Esophagus muscularis mucosa (tissue), 4 donors: ENCODE measurements at regions not wholly inside any gene's neighbourhood (a gene's known extent, or its start where the extent isn't known, plus 50 kb on each side); places are given as distances from the start of the nearest gene placed in this dataset.
A peak's percentile ranks its signal among the peaks of the same experiment; 100 is the strongest.

Source experiments
- DNase-seq: peaks from one replicate; pipeline ENCODE4 v3.0.0-alpha.2; 2017; ENCODE audit errors: extremely low spot score
- H3K27ac ChIP-seq, 4 donors: fragments of 200-600 bp; sonication (generic); replicated peaks in 1 of 4; 1 replicate in 3 of 4; 2 replicates in 1 of 4; pipeline ENCODE4 v1.5.1; 2016 to 2019; ENCODE audit warnings: mild to moderate bottlenecking in 1 of 4
- H3K27me3 ChIP-seq, 4 donors: fragments of 200-600 bp; sonication (generic); one replicate each; pipeline versions ENCODE4 v1.5.1 to v1.6.0; 2016 to 2019
- H3K36me3 ChIP-seq, 4 donors: fragments of 200-600 bp; sonication (generic); one replicate each; pipeline ENCODE4 v1.5.1; 2016 to 2019
- H3K4me1 ChIP-seq, 4 donors: fragments of 200-600 bp; sonication (generic); one replicate each; pipeline ENCODE4 v1.5.1; 2016 to 2019
- H3K4me3 ChIP-seq, 4 donors: fragments of 200-600 bp; sonication (generic); 1 replicate in 2 of 4; 2 replicates in 2 of 4; pipeline ENCODE4 v1.5.1; 2016 to 2019; ENCODE audit warnings: mild to moderate bottlenecking in 4 of 4, moderate library complexity in 1 of 4
- H3K9me3 ChIP-seq, 4 donors: fragments of 200-600 bp; sonication (generic); 1 replicate in 3 of 4; 2 replicates in 1 of 4; pipeline ENCODE4 v1.5.1; 2016 to 2019
- CTCF ChIP-seq, 3 experiments: fragments of 200-600 bp in 2 of 3; fragments of 450-650 bp in 1 of 3; sonication (generic) in 2 of 3; IDR thresholded peaks; one replicate each; pipeline ENCODE4 v1.5.1; 2017 to 2019; ENCODE audit warnings: antibody characterized with exemption in 3 of 3, mild to moderate bottlenecking in 2 of 3, moderate library complexity in 1 of 3
- EP300 ChIP-seq: sonication (generic); formaldehyde crosslinking; IDR thresholded peaks from one replicate; pipeline ENCODE4 v1.6.1; 2017; ENCODE audit warnings: antibody characterized with exemption
- POLR2A ChIP-seq: fragments of 450-650 bp; IDR thresholded peaks from one replicate; pipeline ENCODE4 v1.6.1; 2017; ENCODE audit warnings: antibody characterized with exemption, moderate library complexity, mild to moderate bottlenecking, low read depth
- POLR2AphosphoS5 ChIP-seq, 2 donors: sonication (generic); formaldehyde crosslinking; IDR thresholded peaks; one replicate each; pipeline ENCODE4 v1.6.1; 2017; ENCODE audit warnings: antibody characterized with exemption in 2 of 2
- WGBS: methylation state at CpG from one replicate; pipeline ENCODE4 v1.1.5; 2018; 5-methylcytosine and 5-hydroxymethylcytosine counted together
- intact Hi-C: fragments of 100-400 bp; cut with DNase I; formaldehyde crosslinking; loops from one replicate; pipeline ENCODE4 v1.15.1; 2023

GRCh38 chr1:244920911-244921761 lies 56.8 kb upstream of the HNRNPU start:
- H3K27ac ChIP-seq, result no peak overlapping the region
- peaks cover 4 to 14% (median 8%) of the 10 kb centered on the region in 4 donors for H3K4me1 ChIP-seq
- no peaks in the 10 kb centered on the region for H3K9me3 ChIP-seq
- no peak overlapping the region for H3K4me3 ChIP-seq
- H3K36me3 ChIP-seq, result no peaks in the 10 kb centered on the region
- intact Hi-C loops, result loop anchor here (5.0 kb wide), 1 partner anchor 41 kb away; no protein-coding TSS in a partner anchor
- TF ChIP-seq POLR2AphosphoS5 (IDR thresholded peaks at IDR 0.05) (no peak), EP300 (no peak), CTCF (IDR thresholded peaks at IDR 0.05) (no peak), POLR2A (no peak)
- WGBS, result 65% methylated on average over 4 of the region's 4 CpGs
- no peaks in the 10 kb centered on the region for H3K27me3 ChIP-seq
- DNase-seq, result no peak

- TF ChIP-seq CTCF (IDR thresholded peaks at IDR 0.05) (no peak), POLR2A (no peak), EP300 (no peak), POLR2AphosphoS5 (IDR thresholded peaks at IDR 0.05) (no peak)
- H3K27ac ChIP-seq, result no peak overlapping the region
- WGBS, result 63% methylated on average over 9 of the region's 9 CpGs
- H3K4me3 ChIP-seq, result peak overlapping the region; percentile 59 to 69 (median 66)
- no peaks in the 10 kb centered on the region for H3K36me3 ChIP-seq
- intact Hi-C loops, result loop anchor here (5.0 kb wide), 1 partner anchor 43 kb away; no protein-coding TSS in a partner anchor
- no peaks in the 10 kb centered on the region for H3K9me3 ChIP-seq
- peaks cover 4 to 14% (median 8%) of the 10 kb centered on the region in 4 donors for H3K4me1 ChIP-seq
- no peak for DNase-seq
- H3K27me3 ChIP-seq, result no peaks in the 10 kb centered on the region
Observed at GRCh38 chr1:244919320-244920282, 55.3 kb upstream of the HNRNPU start.

GRCh38 chr1:244918421-244919319 lies 54.3 kb upstream of the HNRNPU start:
- H3K9me3 ChIP-seq, result no peaks in the 10 kb centered on the region
- intact Hi-C loops, result no loop called here
- H3K4me3 ChIP-seq, result peak overlapping the region; percentile 59 to 69 (median 66)
- no peaks in the 10 kb centered on the region for H3K27me3 ChIP-seq
- H3K36me3 ChIP-seq, result no peaks in the 10 kb centered on the region
- WGBS, result 6% methylated on average over 42 of the region's 62 CpGs
- peaks cover 4 to 14% (median 8%) of the 10 kb centered on the region in 4 donors for H3K4me1 ChIP-seq
- TF ChIP-seq POLR2AphosphoS5 (IDR thresholded peaks at IDR 0.05) (peak in 1 of 2 donors; percentile 15), CTCF (IDR thresholded peaks at IDR 0.05) (peak; percentile 26 to 34 (median 26)), EP300 (no peak), POLR2A (no peak)
- no peak for DNase-seq
- peak overlapping the region in 3 of 4 donors; percentile 31 to 48 (median 45) for H3K27ac ChIP-seq

GRCh38 chr1:244917073-244917670 lies 52.8 kb upstream of the HNRNPU start:
- no peak overlapping the region for H3K27ac ChIP-seq
- no peak overlapping the region for H3K4me3 ChIP-seq
- H3K4me1 ChIP-seq, result peaks cover 4 to 14% (median 8%) of the 10 kb centered on the region in 4 donors
- H3K27me3 ChIP-seq, result no peaks in the 10 kb centered on the region
- intact Hi-C loops, result no loop called here
- 90% methylated on average over 14 of the region's 14 CpGs for WGBS
- DNase-seq, result no peak
- TF ChIP-seq POLR2A (no peak), EP300 (no peak), CTCF (IDR thresholded peaks at IDR 0.05) (no peak), POLR2AphosphoS5 (IDR thresholded peaks at IDR 0.05) (no peak)
- no peaks in the 10 kb centered on the region for H3K36me3 ChIP-seq
- no peaks in the 10 kb centered on the region for H3K9me3 ChIP-seq
